Neural crest cell (in vitro differentiated cells): ENCODE measurements at regions not wholly inside any gene's neighbourhood (a gene's known extent, or its start where the extent isn't known, plus 50 kb on each side); places are given as distances from the start of the nearest gene placed in this dataset.

Experiments
- DNase-seq: peaks from one replicate; pipeline ENCODE4 v3.0.0; 2021; ENCODE audit warnings: low read depth, mixed read lengths, low spot score
- H3K27ac Mint-ChIP-seq: one replicate; pipeline ENCODE4 v1.8.0; 2021; ENCODE audit warnings: mild to moderate bottlenecking, mixed read lengths; ENCODE audit not compliant: unreplicated experiment
- H3K27me3 Mint-ChIP-seq: 2 replicates; pipeline ENCODE4 v1.8.0; 2021; ENCODE audit warnings: low read depth, mild to moderate bottlenecking, mixed read lengths
- H3K36me3 Mint-ChIP-seq: 2 replicates; pipeline ENCODE4 v1.8.0; 2021; ENCODE audit warnings: low read depth, mild to moderate bottlenecking, mixed read lengths
- H3K4me1 Mint-ChIP-seq: 2 replicates; pipeline ENCODE4 v1.8.0; 2021; ENCODE audit warnings: mixed read lengths
- H3K4me3 Mint-ChIP-seq: one replicate; pipeline ENCODE4 v1.8.0; 2021; ENCODE audit warnings: mild to moderate bottlenecking, mixed read lengths
- H3K9me3 Mint-ChIP-seq: 2 replicates; pipeline ENCODE4 v1.8.0; 2021; ENCODE audit warnings: mixed read lengths
- CTCF ChIP-seq: fragments of 200-600 bp; sonication (generic); conservative IDR thresholded peaks from 2 replicates; pipeline ENCODE4 v1.5.0; 2021; ENCODE audit warnings: antibody characterized with exemption, mild to moderate bottlenecking

DNA sequence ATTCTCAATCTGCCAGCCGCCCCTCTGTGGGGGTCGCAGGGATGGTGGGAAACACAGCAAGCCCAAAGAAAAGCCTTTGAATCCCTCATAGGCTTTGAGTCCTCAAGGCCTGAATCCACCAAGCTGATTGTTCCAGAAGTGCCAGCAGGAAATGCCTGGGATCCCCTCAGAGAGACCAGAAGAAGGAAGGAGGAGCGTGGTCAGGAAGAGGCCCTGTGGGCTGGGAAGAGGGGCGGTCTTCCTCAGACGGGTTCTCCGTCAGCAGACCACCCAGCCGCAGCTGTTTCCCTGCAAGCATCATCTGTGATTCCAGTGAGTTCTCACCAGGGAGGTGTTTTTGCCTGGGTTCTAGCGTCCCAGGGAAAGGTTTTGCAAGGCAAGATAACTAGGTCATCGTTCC is 190.0 kb upstream of the KLF6 start:
- Mint-ChIP-seq H3K9me3 (peaks cover 5% of the 10 kb centered on the region), H3K27me3 (no peaks in the 10 kb centered on the region), H3K36me3 (peaks cover 2% of the 10 kb centered on the region), H3K4me1 (peaks cover 16% of the 10 kb centered on the region), H3K4me3 (no peak overlapping the region), H3K27ac (no peak overlapping the region)
- TF ChIP-seq CTCF: no peak
- no peak for DNase-seq

- H3K27me3 Mint-ChIP-seq: no peaks in the 10 kb centered on the region
- no peak for DNase-seq
These were observed 187.7 kb upstream of the KLF6 start for GRCh38 chr10:3972460-3973301.

GRCh38 chr10:3971713-3972112 is 186.7 kb upstream of the KLF6 start:
- H3K27me3 Mint-ChIP-seq: no peaks in the 10 kb centered on the region
- H3K27ac Mint-ChIP-seq: no peak overlapping the region
- H3K36me3 Mint-ChIP-seq: no peaks in the 10 kb centered on the region

More at GRCh38 chr10:3972460-3973301, 187.7 kb upstream of the KLF6 start:
- Mint-ChIP-seq H3K36me3 (no peaks in the 10 kb centered on the region), H3K9me3 (peaks cover 4% of the 10 kb centered on the region), H3K27ac (peak overlapping the region; percentile 55), H3K4me3 (no peak overlapping the region), H3K4me1 (peaks cover 22% of the 10 kb centered on the region)
- TF ChIP-seq CTCF: no peak

GRCh38 chr10:3969876-3970666 is 185.1 kb upstream of the KLF6 start:
- H3K9me3 Mint-ChIP-seq: peaks cover 4% of the 10 kb centered on the region
- no peaks in the 10 kb centered on the region for H3K27me3 Mint-ChIP-seq
- DNase-seq: no peak
- H3K36me3 Mint-ChIP-seq: no peaks in the 10 kb centered on the region
- H3K27ac Mint-ChIP-seq: no peak overlapping the region
- TF ChIP-seq CTCF: no peak
- peaks cover 22% of the 10 kb centered on the region for H3K4me1 Mint-ChIP-seq
- no peak overlapping the region for H3K4me3 Mint-ChIP-seq

More at GRCh38 chr10:3971713-3972112, 186.7 kb upstream of the KLF6 start:
- DNase-seq: no peak
- H3K4me1 Mint-ChIP-seq: peaks cover 22% of the 10 kb centered on the region
- H3K9me3 Mint-ChIP-seq: peaks cover 4% of the 10 kb centered on the region
- no peak overlapping the region for H3K4me3 Mint-ChIP-seq
- TF ChIP-seq CTCF: peak; percentile 37

DNA sequence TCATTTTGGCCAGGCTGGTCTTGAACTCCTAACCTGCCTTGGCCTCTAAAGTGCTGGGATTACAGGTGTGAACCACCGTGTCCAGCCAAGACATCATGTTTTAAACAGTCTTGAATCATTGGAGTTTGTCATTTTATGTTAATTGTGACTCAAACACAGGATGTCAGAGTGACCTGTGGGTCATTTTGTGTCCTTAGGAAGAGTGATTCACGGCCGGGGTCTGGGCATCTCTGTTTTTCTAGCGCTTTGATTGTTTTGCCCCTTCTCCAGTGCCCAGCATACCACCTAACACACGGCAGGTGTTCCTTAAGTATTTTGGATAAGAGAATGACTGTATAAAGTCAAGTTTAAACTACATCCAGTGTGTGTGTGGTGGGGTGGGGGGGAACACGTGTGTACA is 183.7 kb upstream of the KLF6 start:
- DNase-seq: no peak
- H3K27ac Mint-ChIP-seq: no peak overlapping the region
- H3K27me3 Mint-ChIP-seq: no peaks in the 10 kb centered on the region
- peaks cover 22% of the 10 kb centered on the region for H3K4me1 Mint-ChIP-seq
- TF ChIP-seq CTCF: no peak
- no peaks in the 10 kb centered on the region for H3K36me3 Mint-ChIP-seq
- H3K4me3 Mint-ChIP-seq: no peak overlapping the region
- no peaks in the 10 kb centered on the region for H3K9me3 Mint-ChIP-seq
